ENCODE measurements at regions not wholly inside any gene's neighbourhood (a gene's known extent, or its start where the extent isn't known, plus 50 kb on each side); places are given as distances from the start of the nearest gene placed in this dataset.

DNA sequence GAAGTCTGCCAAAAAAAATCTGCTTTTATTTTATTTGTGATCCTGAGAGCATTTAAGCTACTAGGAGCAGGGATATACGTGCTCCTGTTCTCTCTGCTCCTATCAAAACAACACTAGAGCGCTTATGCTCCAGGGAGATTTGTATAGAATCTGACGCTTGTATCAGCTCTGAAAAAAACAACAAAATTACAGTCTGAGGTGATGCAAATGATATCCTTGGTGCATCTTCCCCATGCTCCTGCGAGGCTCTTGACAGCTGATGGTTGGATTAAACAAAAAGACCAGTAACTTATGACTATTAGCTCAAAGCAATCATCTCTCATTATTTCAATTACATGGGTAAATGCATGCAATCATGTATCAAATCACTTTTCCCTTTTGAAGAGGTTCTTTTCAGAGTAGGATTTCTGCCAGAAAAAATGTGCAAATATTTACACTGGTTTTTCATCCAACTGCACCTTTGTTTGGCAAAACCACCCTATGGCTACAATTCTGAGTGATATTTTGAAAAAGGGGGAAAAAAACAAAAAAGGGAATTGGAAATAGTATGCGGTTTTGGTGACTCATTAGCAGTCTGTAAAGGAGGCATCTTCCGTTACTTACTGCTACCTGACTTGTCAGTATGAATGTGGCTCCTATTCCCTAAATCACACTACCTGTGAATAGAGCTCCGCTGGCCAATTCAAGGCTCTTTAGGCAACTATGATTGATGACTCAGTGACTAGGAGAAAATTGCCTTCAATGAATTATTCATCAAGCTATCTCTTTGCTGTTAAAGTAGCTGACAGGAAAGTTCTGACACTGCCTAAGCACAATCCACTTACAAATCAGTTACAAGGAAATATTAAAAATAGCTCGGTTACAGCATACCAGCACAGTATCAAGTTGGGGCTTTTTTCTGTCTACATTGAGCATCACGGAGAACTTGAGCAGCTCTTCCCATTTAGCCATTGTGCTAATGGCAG lies 450.0 kb downstream of the FOXG1 start:
- no peak for TF ChIP-seq ARNTL (CRISPR knock-in tag; IDR thresholded peaks at IDR 0.05; ENCODE audit: borderline replicate concordance, low read depth)
- TF ChIP-seq ZFP3 (CRISPR knock-in tag; IDR thresholded peaks at IDR 0.05): no peak
- no peak for TF ChIP-seq ZNF70 (CRISPR knock-in tag; IDR thresholded peaks at IDR 0.05)
- no peak for TF ChIP-seq ZNF565 (CRISPR knock-in tag; conservative IDR thresholded peaks at IDR 0.05; ENCODE audit: low read depth)
- TF ChIP-seq PATZ1 (CRISPR knock-in tag; IDR thresholded peaks at IDR 0.05; ENCODE audit: borderline replicate concordance): no peak
- TF ChIP-seq TCF4 (CRISPR knock-in tag; IDR thresholded peaks at IDR 0.05; ENCODE audit: borderline replicate concordance): no peak
- TF ChIP-seq, protein P1, sequence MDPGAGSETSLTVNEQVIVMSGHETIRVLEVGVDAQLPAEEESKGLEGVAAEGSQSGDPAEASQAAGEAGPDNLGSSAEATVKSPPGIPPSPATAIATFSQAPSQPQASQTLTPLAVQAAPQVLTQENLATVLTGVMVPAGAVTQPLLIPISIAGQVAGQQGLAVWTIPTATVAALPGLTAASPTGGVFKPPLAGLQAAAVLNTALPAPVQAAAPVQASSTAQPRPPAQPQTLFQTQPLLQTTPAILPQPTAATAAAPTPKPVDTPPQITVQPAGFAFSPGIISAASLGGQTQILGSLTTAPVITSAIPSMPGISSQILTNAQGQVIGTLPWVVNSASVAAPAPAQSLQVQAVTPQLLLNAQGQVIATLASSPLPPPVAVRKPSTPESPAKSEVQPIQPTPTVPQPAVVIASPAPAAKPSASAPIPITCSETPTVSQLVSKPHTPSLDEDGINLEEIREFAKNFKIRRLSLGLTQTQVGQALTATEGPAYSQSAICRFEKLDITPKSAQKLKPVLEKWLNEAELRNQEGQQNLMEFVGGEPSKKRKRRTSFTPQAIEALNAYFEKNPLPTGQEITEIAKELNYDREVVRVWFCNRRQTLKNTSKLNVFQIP (CRISPR knock-in tag; IDR thresholded peaks at IDR 0.05; ENCODE audit: borderline replicate concordance, low read depth): no peak
- TF ChIP-seq ESRRG (CRISPR knock-in tag; IDR thresholded peaks at IDR 0.05): no peak
